Prostate gland (tissue), 2 donors: ENCODE measurements at regions not wholly inside any gene's neighbourhood (a gene's known extent, or its start where the extent isn't known, plus 50 kb on each side); places are given as distances from the start of the nearest gene placed in this dataset.

Experiments
- CTCF ChIP-seq, 4 experiments: fragments of 200-600 bp in 2 of 4; fragments of 450-650 bp in 2 of 4; sonication (generic) in 2 of 4; IDR thresholded peaks; 1 replicate in 3 of 4; 2 replicates in 1 of 4; pipeline ENCODE4 v1.5.1; 2016 to 2019; ENCODE audit warnings: antibody characterized with exemption in 4 of 4, mild to moderate bottlenecking in 2 of 4, moderate library complexity in 2 of 4
- POLR2A ChIP-seq: fragments of 450-650 bp; IDR thresholded peaks from one replicate; pipeline ENCODE4 v1.6.1; 2016; ENCODE audit warnings: antibody characterized with exemption, mild to moderate bottlenecking
- POLR2AphosphoS5 ChIP-seq: sonication (generic); formaldehyde crosslinking; IDR thresholded peaks from one replicate; pipeline ENCODE4 v1.6.1; 2017; ENCODE audit warnings: antibody characterized with exemption

GRCh38 chr22:49586244-49586748 lies 241.4 kb downstream of the BRD1 start:
- TF ChIP-seq CTCF (IDR thresholded peaks at IDR 0.05) (no peak), POLR2A (no peak), POLR2AphosphoS5 (no peak)
